ENCODE measurements at regions not wholly inside any gene's neighbourhood (a gene's known extent, or its start where the extent isn't known, plus 50 kb on each side); places are given as distances from the start of the nearest gene placed in this dataset.
"Not testable (repeated sequence)": the region's sequence is repeated elsewhere in the genome, so short reads cannot be mapped to it uniquely, and the experiment has no call there.

DNA sequence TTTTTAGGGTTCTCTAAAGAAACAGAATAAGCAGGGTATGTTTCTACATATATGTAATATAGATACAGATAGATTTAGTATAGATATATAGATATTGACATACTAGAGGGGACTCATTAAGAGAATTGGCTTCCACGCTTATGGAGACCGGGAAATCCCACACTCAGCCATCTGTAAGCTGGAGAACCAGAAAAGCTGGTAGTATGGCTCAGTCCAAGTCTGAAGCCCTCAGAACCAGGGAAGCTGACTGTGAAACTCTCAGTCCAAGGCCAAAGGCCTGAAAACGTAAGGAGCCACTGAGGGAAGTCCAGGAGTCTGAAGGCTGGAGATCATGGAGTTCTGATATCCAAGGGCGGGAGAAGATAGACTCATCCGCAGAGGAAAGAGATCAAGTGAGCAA lies 441.3 kb upstream of the CDH20 start:
- no peak for DNase-seq (ENCODE audit: low read depth, low spot score)

DNA sequence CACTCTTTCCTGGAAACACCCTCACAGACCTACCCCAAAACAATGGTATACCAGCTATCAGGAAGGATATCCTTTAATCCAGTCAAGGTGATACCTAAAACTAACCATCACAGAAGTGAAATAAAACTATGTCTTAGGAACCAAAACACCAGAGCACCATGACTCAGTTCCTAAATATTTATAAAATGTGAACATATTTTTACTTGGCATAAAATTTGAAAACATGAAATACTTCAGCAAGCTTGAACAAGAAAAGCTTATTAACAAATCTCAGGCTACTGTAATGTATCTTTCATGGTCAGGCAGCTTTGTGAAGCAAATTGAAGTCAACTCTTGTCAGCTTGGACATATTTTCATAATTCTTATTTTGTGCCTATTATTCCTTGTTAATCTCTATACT lies 440.8 kb upstream of the CDH20 start:
- peak; percentile 32 for DNase-seq (ENCODE audit: low read depth, low spot score)

DNA sequence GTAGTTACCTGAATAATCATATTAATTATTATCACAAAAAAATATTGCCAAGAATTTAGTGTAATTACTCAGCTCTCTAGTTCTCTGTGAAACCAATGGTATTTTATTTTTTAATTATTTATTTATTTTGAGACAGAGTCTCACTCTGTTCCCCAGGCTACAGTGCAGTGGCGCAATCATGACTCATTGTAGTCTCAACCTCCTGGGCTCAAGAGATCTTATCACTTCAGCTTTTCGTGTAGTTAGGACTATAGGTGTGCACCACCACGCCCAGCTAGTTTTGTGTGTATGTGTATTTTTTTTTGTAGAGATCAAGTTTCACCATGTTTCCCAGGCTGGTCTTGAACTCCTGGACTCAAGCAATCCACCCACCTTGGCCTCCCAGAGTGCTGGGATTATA lies 440.4 kb upstream of the CDH20 start:
- no peak for DNase-seq (ENCODE audit: low read depth, low spot score)

DNA sequence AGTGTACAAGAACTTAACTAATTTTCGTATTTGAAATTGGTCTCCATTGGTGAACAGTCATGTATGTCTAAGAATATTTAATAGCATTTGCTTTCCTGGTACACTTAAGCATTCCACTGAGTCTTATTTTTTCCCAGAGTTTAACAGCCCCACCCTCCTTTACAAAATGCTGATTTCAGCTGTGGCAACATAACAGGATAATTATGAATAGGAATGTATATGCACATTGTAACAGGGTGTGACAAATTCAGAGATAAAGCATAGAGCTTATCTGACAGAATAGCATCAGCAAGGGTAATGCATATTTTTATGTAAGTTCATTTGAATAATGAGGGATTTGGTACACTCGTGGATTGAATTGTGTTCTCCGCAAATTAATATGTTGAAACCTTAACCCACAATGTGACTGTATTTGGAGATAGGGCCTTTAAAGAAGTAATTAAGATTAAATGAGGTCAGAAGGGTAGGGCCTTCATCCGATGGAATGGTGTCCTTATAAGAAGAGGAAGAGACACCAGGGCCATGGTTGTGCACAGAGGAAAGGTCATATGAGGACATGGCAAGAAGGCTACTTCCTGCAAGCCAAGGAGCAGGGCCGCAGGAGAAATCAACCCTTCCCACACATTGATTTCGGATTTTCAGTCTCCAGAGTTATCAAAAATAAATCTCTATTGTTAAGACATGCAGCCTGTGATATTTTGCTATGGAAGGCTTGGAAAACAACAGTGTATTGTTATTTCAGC lies 439.7 kb upstream of the CDH20 start:
- DNase-seq (ENCODE audit: low read depth, low spot score), result no peak

DNA sequence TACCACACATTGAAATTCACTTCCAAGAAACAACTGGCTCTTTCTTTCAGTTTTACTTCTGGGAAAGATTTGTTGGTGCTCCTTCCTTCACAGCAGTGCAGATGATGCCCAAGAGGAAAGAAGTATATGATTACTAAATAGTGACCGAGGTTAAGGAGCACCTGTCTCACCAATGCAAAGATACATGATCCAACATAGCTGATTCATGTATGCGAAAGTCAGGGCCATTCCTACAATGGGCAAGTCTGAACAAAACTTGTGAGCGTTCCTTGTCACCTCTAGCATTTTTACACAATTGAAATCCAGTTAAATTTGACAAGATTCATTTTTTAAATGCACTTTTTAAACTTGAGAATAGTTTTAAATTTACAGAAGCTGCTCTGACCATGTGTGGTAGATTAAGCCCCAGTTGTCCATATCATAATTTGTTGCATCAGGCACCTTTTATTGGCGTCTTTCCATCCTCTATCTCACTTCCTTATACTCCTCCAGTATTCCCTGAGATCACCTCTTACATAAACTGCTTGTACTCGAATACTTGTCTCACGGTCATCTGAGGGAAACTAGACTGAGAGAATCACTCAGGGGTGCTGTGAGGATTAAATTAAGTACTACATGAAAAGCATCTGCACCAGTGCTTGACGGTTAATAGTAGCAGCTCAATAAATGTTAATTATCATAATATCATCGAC lies 438.8 kb upstream of the CDH20 start:
- DNase-seq (ENCODE audit: low read depth, low spot score), result no peak

DNA sequence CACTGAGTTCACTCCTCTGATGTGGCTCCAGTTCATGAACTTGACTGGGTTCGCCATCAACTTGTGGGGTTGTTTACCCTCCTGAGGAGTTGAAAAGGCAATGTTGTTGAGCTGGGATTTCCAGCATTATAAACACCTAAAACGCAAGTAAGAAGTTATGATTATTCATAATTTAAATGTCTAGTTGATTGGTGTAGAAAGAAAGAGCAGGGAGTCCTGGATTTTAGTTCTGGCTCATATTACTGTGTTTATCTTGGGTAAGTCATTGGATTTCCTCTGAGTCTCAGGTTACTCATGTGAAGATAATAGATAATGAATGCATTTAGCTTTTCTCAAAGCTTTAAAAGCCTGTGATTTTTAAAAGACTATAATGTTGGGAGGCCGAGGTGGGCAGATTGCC lies 438.0 kb upstream of the CDH20 start:
- DNase-seq (ENCODE audit: low read depth, low spot score), result no peak

DNA sequence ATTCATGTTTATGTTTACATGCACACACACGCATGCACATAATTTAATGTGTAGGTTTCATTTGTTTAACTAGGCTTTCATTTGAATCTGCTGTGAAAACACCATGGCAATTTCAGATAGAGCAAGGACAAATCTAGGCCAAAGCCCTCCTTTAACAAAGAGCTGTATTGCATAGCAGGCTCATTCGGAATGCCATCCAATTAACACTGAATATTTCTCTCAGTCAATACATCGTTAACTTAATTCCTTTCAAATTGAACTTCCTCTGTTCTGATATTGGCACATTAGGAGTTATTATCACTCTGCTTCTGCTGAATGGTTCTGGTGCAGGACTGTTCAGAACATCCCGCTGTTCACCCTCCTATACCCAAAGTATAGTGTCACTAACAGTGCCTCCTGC lies 435.1 kb upstream of the CDH20 start:
- no peak for DNase-seq (ENCODE audit: low read depth, low spot score)

DNA sequence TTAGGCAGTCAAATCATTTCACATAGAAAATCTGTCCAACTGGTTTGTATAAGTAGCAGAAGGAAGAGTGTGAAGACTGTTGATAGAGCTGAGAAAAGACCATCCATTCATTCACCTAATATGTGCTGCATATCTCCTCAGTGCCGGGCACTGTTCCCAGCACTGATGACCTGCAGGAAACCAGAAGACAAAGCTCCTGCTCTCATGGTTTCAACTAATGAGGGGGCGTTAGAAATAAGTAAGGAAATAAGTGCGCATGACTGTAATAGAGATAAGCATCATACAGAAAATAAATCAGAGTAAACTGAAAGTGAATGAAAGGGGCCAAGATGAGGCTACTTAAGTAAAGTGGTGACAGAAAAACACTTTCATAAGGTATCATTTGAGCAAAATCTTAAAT lies 427.5 kb upstream of the CDH20 start:
- peak; percentile 78 for DNase-seq (ENCODE audit: low read depth, low spot score)

DNA sequence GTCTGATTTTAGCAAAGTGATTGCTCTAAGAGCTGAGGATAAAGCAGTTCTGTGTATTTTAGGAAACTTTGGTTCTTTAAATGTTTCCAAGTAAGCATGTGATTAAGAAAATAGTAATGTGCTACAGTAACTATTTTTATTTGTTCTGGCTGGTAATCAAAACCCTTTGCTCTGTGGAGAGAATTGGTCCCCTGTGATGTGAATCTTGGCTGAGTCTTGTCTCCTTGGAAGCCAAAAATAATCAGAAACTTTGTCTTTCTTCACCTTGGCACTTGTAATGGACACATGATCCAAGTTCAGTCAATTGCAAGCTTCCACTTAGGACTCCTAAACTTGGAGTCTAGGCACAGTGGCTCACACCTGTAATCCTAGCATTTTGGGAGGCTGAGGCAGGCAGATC lies 422.7 kb upstream of the CDH20 start:
- DNase-seq (ENCODE audit: low read depth, low spot score), result no peak

DNA sequence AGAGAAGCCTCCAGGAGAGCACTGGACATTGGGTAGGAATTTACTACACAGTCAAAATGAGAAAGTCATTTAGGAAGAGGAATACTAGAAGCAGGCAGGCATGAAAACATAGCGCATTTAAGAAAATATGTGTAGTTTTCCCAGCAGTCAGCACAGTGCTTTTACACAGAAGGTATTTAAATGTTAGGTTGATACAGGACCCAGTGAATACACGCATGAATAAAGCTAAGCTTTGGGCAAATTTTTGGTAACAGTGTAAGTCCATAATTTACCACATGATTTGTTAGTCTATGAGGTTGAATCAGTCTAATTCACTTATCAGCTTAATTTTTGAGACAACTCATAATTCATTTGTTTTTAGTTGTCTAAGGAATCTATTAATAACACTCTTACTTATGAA lies 421.7 kb upstream of the CDH20 start:
- no peak for DNase-seq (ENCODE audit: low read depth, low spot score)

DNA sequence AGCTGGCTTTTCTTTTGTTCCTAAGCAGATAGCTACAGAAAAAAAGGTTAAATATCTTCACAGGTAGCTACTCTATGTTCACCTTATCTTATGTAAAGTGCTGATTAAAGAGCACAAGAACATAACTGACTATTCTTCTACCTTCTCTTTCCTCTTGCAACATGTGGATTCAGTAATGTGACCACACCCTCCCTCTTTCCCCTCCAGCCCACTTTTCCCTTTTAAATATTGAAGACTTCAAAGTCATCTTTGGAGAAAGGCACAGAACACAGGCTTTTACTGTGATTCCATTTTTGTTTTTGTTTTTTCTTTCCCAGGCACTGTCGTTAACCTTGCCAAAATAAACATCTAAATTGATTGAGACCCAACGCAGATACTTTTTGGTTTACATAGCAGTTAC lies 418.1 kb upstream of the CDH20 start:
- no peak for DNase-seq (ENCODE audit: low read depth, low spot score)

DNA sequence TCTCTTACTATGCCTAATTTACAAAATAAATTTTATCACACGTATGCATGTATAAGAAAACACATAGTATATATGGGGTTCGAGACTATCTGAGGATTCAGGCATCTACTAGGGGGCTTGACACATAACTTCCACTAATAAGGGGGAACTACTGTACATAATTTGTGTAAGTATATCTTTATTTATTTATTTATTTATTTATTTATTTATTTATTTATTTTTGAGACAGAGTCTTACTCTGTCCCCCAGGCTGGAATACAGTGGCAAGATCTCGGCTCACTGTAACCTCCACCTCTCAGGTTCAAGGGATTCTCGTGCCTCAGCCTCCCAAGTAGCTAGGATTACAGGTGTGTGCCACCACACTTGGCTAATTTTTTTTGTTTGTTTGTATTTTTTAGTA lies 414.4 kb upstream of the CDH20 start:
- not testable (repeated sequence) for DNase-seq (ENCODE audit: low read depth, low spot score)

DNA sequence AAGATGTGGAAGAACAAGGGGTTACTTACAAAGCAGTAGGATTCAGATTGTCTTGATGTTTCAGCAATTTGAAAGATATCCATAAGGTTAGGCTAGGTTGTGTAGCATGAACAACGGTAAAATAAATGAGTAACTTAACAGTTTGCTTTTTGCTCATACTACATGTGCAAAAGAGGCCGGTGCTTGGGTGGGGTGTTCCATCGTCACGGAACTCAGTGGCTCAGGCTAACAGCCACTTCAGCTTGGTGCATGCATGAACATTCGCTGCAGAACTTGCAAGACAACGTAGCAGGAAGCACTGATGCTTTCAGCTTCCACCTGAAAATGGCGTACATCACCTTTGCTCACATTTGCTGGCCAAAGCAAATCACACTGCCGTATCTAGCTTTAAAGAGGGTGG lies 407.3 kb upstream of the CDH20 start:
- no peak for DNase-seq (ENCODE audit: low read depth, low spot score)

DNA sequence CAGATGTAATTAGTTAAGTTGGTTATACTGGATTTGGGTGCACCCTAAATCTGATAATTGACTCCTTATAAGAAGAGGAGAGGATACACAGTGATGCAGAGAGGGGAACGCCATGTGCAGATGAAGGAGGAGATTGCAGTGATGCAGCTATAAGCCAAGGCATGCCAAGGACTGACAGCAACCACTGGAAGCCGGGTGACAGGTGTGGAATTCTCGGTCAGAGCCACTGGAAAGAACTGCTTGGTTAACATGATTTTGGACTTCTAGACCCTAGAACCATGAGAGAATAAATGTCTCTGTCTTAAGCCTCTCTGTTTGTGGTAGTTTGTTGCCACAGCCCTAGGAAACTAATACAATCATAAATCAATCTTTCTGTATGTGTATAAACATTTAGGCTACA lies 403.3 kb upstream of the CDH20 start:
- DNase-seq (ENCODE audit: low read depth, low spot score), result no peak

DNA sequence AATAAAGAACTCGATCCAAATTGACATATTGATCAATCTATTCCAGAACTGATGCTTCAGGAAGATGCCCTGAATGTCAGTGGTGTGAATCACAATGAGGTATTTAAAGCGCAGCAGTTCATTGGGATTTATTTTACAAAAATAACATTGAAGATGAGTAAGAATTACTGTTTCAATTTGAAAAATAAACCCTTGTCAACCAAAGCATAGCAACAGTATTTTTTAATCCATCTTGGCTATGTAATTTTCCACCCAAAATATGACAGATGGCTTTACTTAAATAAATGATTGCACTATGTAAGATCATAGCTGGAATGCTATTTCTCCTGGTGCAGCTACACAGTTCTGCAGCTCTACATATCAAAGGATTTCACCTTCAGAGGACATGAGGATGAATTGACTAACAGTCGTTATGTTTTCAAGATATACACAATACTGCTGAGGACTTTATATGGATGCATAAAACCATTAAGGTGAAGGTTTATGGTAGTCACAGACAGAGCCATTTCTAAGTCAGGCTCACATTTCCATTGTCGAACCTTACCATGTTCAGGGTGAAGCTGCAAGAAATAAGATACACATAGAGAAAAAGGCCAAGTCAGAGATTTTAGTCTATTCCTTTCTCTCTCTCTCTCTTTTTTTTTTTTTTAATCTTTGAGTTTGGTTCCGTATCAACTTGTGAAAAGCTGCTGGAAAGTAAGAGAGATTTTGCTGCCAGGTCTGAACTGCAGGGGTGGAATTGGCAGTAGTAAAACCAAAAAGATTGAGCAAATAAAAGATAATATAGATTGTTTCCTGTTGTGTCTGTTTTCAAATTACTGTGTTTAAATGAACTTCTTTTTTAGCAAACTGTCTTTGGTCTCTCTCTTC lies 398.0 kb upstream of the CDH20 start:
- no peak for DNase-seq (ENCODE audit: low read depth, low spot score)

DNA sequence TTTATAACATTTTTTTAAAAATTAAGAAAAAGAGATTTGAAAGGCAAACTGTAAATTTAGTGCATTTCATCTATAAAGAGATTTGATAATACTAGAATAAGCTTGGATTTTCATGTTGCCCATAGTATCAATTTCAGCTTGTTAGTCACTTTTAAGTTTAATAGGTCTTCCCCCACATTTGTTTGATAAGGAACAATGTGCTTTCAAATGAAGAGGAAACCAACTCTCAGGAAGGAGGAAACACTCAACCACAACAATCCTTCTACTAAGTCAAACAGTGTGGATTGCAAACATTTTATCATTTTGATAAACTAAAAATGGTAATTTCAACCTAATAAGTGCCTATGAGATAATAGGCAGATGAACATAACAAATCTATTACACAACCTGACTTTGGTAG lies 397.1 kb upstream of the CDH20 start:
- peak; percentile 54 for DNase-seq (ENCODE audit: low read depth, low spot score)

DNA sequence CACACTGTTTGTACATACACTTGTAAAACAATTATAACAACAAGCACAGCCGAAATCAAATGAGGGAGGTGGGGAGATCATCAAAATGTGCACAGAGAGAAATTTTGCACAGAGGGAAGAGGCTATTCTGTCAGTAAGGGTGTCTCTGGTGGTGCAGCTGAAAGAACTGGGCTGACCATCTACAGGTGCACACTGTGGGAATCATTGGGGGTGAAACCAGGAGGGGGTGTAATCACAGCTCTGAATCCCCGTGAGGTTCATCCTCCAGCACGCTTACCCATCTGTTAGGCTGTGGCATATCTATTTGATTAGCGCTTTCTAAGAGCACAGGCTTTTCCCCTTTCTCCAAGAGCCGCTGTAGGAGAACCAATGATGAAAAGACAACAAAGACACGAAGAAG lies 389.9 kb upstream of the CDH20 start:
- DNase-seq (ENCODE audit: low read depth, low spot score), result no peak

DNA sequence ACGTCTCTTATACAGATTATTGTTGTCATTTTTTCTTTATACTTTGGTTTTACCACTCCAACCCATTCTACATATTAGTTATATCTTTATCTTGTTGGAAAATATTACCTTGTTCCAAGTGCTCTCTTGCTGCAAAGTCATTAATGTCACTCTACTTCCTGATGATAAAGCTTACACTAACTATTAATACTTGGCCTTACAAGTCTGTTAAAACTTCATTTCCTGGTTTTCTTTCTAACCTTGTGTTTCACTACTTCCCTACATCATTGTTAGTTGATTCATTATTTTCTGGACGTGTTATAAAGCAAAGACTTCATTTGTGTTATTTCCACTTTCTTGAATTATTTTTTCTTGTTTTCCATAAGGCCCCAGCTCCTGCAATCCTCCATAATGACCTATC lies 382.6 kb upstream of the CDH20 start:
- peak; percentile 11 for DNase-seq (ENCODE audit: low read depth, low spot score)

DNA sequence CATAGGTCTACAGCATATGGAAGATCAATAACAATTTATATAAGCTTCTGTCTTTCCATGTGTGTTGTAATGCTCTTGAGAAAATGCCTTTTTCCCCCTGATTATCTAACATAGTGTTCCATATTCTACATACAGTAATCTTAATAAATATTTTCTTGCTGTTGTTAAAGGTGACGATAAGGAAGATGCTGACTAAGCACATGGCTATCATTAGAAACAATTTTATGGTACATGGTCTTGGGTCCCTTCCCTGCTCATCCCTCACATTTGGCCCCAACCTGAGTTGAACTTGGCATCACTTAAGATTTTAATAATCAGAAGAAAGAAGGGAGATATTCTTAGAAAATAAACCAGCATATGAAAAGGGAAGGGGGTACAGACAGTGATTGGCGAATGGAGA lies 382.1 kb upstream of the CDH20 start:
- no peak for DNase-seq (ENCODE audit: low read depth, low spot score)

DNA sequence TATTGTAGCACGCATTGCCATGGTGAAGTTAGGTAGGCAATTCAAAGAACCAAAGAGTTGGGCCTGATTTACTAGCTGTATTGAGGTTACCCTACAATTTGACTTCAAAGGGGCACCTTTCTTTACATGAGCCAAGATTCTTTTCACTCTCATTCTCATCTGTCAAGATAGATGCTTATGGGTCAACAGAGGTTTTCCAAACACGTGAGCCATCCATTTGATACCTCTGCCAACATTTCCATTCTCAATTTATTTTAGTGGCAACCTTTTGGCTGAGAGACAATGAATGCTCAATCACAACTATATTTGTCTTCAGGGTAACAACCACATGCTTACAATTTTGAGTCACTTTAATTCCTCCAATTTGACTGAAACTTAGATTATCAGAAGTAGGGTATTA lies 370.6 kb upstream of the CDH20 start:
- no peak for DNase-seq (ENCODE audit: low read depth, low spot score)

DNA sequence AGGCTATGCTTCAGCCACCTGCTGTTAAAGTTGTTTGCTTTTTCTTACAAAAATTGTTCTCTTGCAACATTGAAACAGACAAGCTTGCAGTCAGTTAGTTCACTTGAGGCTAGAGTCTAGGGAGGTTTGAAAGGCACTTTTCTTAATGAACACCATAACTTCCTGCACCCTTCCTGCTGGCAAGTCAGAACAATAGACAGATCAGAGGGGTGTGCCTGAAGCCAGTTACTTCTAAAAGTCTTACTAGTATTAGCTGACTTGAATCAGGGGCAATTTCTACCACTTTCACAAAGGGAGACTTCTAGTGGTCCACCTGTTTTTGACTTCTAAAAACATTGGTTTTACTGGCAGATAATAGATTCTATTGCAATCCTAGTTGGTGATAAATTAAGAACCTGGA lies 367.4 kb upstream of the CDH20 start:
- DNase-seq (ENCODE audit: low read depth, low spot score), result peak; percentile 46

DNA sequence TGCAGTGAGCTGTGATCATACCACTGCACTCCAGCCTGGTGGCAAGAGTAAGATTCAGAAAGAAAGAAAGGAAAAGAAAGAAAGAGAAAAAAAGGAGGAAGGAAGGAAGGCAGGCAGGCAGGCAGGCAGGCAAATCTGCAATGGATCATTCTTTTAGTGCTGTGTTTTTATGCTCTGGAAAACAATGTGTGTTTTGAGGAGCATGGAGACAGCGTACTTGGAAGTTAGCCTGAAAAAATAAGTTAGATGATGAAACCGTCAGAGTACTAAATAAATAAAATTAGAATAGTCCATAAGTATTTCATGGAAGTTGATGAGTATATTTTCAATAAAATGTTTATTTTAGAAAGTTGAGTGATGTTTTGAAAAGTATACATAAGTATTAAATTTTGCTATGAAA lies 366.4 kb upstream of the CDH20 start:
- DNase-seq (ENCODE audit: low read depth, low spot score), result peak; percentile 43

Measured in pulmonary artery endothelial cell (primary cell).